Left renal cortex interstitium (tissue), 4 donors: ENCODE measurements at regions not wholly inside any gene's neighbourhood (a gene's known extent, or its start where the extent isn't known, plus 50 kb on each side); places are given as distances from the start of the nearest gene placed in this dataset.

Experiments used
- DNase-seq, 4 donors: peaks; one replicate each; pipeline ENCODE4 v3.0.0-alpha.2; 2013; ENCODE audit warnings: low read depth in 4 of 4, low spot score in 2 of 4, missing footprints in 1 of 4

GRCh38 chr1:218633238-218633988 lies 288.3 kb downstream of the TGFB2 start:
- peak in 1 of 4 donors; percentile 7 for DNase-seq

- no peak for DNase-seq
Measured at GRCh38 chr1:218634212-218634611, 289.1 kb downstream of the TGFB2 start.

GRCh38 chr1:218636548-218636947 lies 291.4 kb downstream of the TGFB2 start:
- no peak for DNase-seq

- no peak for DNase-seq
Measured at GRCh38 chr1:218640173-218640572, 295.0 kb downstream of the TGFB2 start.

GRCh38 chr1:218642033-218642948 lies 297.2 kb downstream of the TGFB2 start:
- no peak for DNase-seq

GRCh38 chr1:218643281-218643680 lies 298.1 kb downstream of the TGFB2 start:
- no peak for DNase-seq

- no peak for DNase-seq
Measured at GRCh38 chr1:218643926-218644325, 298.8 kb downstream of the TGFB2 start.

GRCh38 chr1:218646288-218646687 lies 301.2 kb downstream of the TGFB2 start:
- no peak for DNase-seq

GRCh38 chr1:218656301-218657037 lies 311.3 kb downstream of the TGFB2 start:
- no peak for DNase-seq

GRCh38 chr1:218658269-218658668 lies 313.1 kb downstream of the TGFB2 start:
- DNase-seq = no peak

- no peak for DNase-seq
Measured at GRCh38 chr1:218658899-218659298, 313.8 kb downstream of the TGFB2 start.

- no peak for DNase-seq
Measured at GRCh38 chr1:218659911-218660677, 315.0 kb downstream of the TGFB2 start.

- no peak for DNase-seq
Measured at GRCh38 chr1:218660678-218661053, 315.5 kb downstream of the TGFB2 start.

GRCh38 chr1:218661411-218661810 lies 316.3 kb downstream of the TGFB2 start:
- no peak for DNase-seq

- DNase-seq = no peak
Measured at GRCh38 chr1:218664385-218665170, 319.4 kb downstream of the TGFB2 start.

GRCh38 chr1:218665221-218665620 lies 320.1 kb downstream of the TGFB2 start:
- DNase-seq = no peak

GRCh38 chr1:218666263-218666662 lies 321.1 kb downstream of the TGFB2 start:
- DNase-seq = no peak

- DNase-seq = peak in 3 of 4 donors; percentile 18 to 38 (median 26)
Measured at GRCh38 chr1:218667781-218668516, 322.8 kb downstream of the TGFB2 start.

- no peak for DNase-seq
Measured at GRCh38 chr1:218669431-218669830, 324.3 kb downstream of the TGFB2 start.
